ENCODE measurements at regions not wholly inside any gene's neighbourhood (a gene's known extent, or its start where the extent isn't known, plus 50 kb on each side); places are given as distances from the start of the nearest gene placed in this dataset.

DNA sequence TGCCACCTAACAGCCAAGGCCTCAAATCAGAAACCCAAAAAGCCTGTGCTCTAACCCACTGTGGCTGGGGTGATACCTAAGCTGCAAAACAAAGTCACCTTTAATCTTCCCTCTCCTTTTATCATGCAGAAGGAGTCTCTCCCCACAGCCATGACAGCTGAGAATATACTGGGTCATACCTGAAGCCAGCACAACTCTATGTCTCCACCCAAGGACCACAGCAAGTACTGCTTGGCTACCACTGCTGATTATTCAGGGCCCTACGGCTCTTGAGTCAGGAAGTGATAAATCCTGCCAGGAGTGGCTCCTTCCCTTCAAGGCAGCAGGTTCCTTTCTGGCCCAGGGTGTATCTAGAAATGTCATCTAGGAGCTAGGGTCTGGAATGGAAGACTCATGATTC is 151.5 kb upstream of the TOM1L1 start:
- H3K4me3 ChIP-seq (ENCODE audit: severe bottlenecking), result no peak overlapping the region
- H3K9me3 ChIP-seq (ENCODE audit: severe bottlenecking), result no peaks in the 10 kb centered on the region
- H3K27ac ChIP-seq (ENCODE audit: poor library complexity, severe bottlenecking), result no peak overlapping the region
- TF ChIP-seq, protein P1, sequence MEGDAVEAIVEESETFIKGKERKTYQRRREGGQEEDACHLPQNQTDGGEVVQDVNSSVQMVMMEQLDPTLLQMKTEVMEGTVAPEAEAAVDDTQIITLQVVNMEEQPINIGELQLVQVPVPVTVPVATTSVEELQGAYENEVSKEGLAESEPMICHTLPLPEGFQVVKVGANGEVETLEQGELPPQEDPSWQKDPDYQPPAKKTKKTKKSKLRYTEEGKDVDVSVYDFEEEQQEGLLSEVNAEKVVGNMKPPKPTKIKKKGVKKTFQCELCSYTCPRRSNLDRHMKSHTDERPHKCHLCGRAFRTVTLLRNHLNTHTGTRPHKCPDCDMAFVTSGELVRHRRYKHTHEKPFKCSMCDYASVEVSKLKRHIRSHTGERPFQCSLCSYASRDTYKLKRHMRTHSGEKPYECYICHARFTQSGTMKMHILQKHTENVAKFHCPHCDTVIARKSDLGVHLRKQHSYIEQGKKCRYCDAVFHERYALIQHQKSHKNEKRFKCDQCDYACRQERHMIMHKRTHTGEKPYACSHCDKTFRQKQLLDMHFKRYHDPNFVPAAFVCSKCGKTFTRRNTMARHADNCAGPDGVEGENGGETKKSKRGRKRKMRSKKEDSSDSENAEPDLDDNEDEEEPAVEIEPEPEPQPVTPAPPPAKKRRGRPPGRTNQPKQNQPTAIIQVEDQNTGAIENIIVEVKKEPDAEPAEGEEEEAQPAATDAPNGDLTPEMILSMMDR (IDR thresholded peaks at IDR 0.05; ENCODE audit: poor library complexity, severe bottlenecking), result no peak
- ATAC-seq (ENCODE audit: low read depth) (no peak), DNase-seq (ENCODE audit: low spot score) (no peak)
- H3K36me3 ChIP-seq (ENCODE audit: low read depth), result no peaks in the 10 kb centered on the region
- no peaks in the 10 kb centered on the region for H3K27me3 ChIP-seq (ENCODE audit: insufficient read depth, poor library complexity, severe bottlenecking)
- H3K4me1 ChIP-seq (ENCODE audit: insufficient read depth, poor library complexity, severe bottlenecking), result no peaks in the 10 kb centered on the region

DNA sequence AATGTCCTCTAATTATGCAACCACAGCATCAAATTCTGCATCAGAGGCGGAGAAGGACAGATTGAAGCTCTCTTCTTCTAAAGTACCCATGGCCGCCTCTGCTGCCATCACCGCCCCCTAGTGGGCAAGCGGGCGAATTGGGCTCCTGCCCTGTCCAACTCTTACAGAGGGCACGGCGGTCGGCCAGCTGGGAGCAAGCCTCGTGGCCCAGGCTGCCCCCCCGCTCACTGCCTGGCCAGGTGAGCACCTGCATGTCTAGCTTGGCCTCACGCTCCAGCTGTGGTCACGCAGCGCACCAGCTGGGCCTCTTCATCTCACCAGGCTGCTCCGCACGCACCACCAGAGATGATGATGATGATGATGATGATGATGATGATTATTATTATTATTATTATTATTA is 146.1 kb upstream of the TOM1L1 start:
- no peaks in the 10 kb centered on the region for H3K9me3 ChIP-seq (ENCODE audit: severe bottlenecking)
- H3K4me1 ChIP-seq (ENCODE audit: insufficient read depth, poor library complexity, severe bottlenecking), result no peaks in the 10 kb centered on the region
- no peak for DNase-seq (ENCODE audit: low spot score)
- H3K4me3 ChIP-seq (ENCODE audit: severe bottlenecking), result no peak overlapping the region
- no peaks in the 10 kb centered on the region for H3K27me3 ChIP-seq (ENCODE audit: insufficient read depth, poor library complexity, severe bottlenecking)
- H3K27ac ChIP-seq (ENCODE audit: poor library complexity, severe bottlenecking), result no peak overlapping the region
- no peak for ATAC-seq (ENCODE audit: low read depth)
- no peaks in the 10 kb centered on the region for H3K36me3 ChIP-seq (ENCODE audit: low read depth)
- TF ChIP-seq, protein P1 (IDR thresholded peaks at IDR 0.05; ENCODE audit: poor library complexity, severe bottlenecking), result no peak

DNA sequence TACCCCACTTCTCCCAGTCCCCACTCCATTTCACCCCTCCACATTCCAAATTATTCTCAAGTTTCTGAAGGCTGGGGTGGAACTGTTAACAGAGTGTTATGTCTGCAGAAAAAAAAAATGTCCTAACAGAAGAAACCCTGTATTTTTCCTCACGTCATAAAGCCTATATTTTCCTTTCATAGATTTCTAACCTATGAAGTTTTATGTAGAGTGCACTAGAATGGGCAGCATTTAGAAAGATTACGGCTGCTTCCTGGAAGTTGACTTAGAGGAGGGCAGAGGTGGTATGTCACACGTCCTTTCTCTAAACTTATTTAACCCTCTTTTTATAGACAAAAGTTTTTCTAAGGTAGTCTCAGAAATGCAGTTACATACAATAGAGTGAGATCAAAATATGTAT is 139.8 kb upstream of the TOM1L1 start:
- no peaks in the 10 kb centered on the region for H3K27me3 ChIP-seq (ENCODE audit: insufficient read depth, poor library complexity, severe bottlenecking)
- ATAC-seq (ENCODE audit: low read depth) (no peak), DNase-seq (ENCODE audit: low spot score) (no peak)
- no peaks in the 10 kb centered on the region for H3K4me1 ChIP-seq (ENCODE audit: insufficient read depth, poor library complexity, severe bottlenecking)
- H3K27ac ChIP-seq (ENCODE audit: poor library complexity, severe bottlenecking), result no peak overlapping the region
- H3K36me3 ChIP-seq (ENCODE audit: low read depth), result no peaks in the 10 kb centered on the region
- H3K4me3 ChIP-seq (ENCODE audit: severe bottlenecking), result no peak overlapping the region
- TF ChIP-seq, protein P1 (IDR thresholded peaks at IDR 0.05; ENCODE audit: poor library complexity, severe bottlenecking), result no peak
- no peaks in the 10 kb centered on the region for H3K9me3 ChIP-seq (ENCODE audit: severe bottlenecking)

DNA sequence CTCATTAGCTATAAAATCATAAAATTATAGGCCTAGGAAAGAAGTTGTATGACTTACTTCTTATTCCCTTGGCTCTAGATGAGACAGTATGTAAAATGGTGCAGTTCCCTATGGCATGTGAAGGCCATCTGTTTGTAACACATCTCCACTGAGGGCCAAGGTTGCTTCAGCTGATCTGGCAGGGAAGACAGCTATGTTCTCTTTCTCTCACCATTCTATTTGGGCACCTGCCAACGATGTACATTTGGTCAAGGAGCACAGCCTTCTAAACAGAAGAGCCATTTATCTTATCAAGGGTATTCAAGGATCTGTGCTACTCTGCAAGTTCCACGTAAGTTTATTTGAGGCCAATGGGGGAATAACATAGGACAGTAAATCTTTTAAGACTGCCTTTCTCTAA is 129.8 kb upstream of the TOM1L1 start:
- no peaks in the 10 kb centered on the region for H3K4me1 ChIP-seq (ENCODE audit: insufficient read depth, poor library complexity, severe bottlenecking)
- no peak overlapping the region for H3K27ac ChIP-seq (ENCODE audit: poor library complexity, severe bottlenecking)

DNA sequence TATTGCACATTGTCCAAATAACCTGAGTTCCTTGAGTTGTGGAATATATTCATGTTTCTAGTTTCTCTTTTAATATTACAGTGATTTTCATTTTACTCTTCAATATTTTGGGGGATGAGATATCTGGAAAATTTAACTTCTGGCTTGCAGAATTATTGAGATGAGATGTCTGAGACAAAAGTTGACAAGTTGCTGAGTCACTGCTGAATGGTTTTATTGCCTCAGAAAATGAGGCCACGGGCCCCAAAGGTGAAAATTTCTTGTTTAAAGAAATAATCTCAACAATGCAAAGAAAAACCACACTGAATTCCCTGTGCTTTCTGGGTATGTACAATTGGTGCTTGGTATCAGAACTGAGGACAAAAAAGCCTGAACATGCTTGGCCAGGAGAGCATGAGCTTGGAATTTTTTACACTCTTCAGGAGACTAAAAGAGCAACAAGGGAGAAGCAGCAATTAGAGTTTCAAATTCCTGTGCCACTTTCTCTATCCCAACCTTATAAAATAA is 129.2 kb upstream of the TOM1L1 start:
- H3K4me3 ChIP-seq (ENCODE audit: severe bottlenecking), result no peak overlapping the region
- no peaks in the 10 kb centered on the region for H3K36me3 ChIP-seq (ENCODE audit: low read depth)
- ATAC-seq (ENCODE audit: low read depth) (no peak), DNase-seq (ENCODE audit: low spot score) (no peak)
- TF ChIP-seq, protein P1 (IDR thresholded peaks at IDR 0.05; ENCODE audit: poor library complexity, severe bottlenecking), result no peak
- no peak overlapping the region for H3K27ac ChIP-seq (ENCODE audit: poor library complexity, severe bottlenecking)
- H3K27me3 ChIP-seq (ENCODE audit: insufficient read depth, poor library complexity, severe bottlenecking), result no peaks in the 10 kb centered on the region
- H3K4me1 ChIP-seq (ENCODE audit: insufficient read depth, poor library complexity, severe bottlenecking), result no peaks in the 10 kb centered on the region
- peaks cover 4% of the 10 kb centered on the region for H3K9me3 ChIP-seq (ENCODE audit: severe bottlenecking)

More for the DNA sequence above, 129.8 kb upstream of the TOM1L1 start:
- Histone ChIP-seq H3K27me3 (ENCODE audit: insufficient read depth, poor library complexity, severe bottlenecking) (no peaks in the 10 kb centered on the region), H3K36me3 (ENCODE audit: low read depth) (no peaks in the 10 kb centered on the region), H3K9me3 (ENCODE audit: severe bottlenecking) (peaks cover 4% of the 10 kb centered on the region), H3K4me3 (ENCODE audit: severe bottlenecking) (no peak overlapping the region)
- TF ChIP-seq, protein P1 (IDR thresholded peaks at IDR 0.05; ENCODE audit: poor library complexity, severe bottlenecking), result no peak
- no peak for DNase-seq (ENCODE audit: low spot score)
- no peak for ATAC-seq (ENCODE audit: low read depth)
